ENCODE measurements at regions not wholly inside any gene's neighbourhood (a gene's known extent, or its start where the extent isn't known, plus 50 kb on each side); places are given as distances from the start of the nearest gene placed in this dataset.
A peak's percentile ranks its signal among the peaks of the same experiment; 100 is the strongest.

GRCh38 chr1:30383221-30383711 lies 340.1 kb downstream of the MATN1 start:
- no peak for DNase-seq (ENCODE audit: low read depth)

- no peak for DNase-seq (ENCODE audit: low read depth)
Measured at GRCh38 chr1:30382496-30382895, 340.9 kb downstream of the MATN1 start.

- DNase-seq (ENCODE audit: low read depth): no peak
Measured at GRCh38 chr1:30381671-30382365, 341.6 kb downstream of the MATN1 start.

- no peak for DNase-seq (ENCODE audit: low read depth)
Measured at GRCh38 chr1:30381266-30381665, 342.1 kb downstream of the MATN1 start.

- no peak for DNase-seq (ENCODE audit: low read depth)
Measured at GRCh38 chr1:30380625-30380984, 342.8 kb downstream of the MATN1 start.

GRCh38 chr1:30379684-30380624 lies 343.4 kb downstream of the MATN1 start:
- DNase-seq (ENCODE audit: low read depth): peak; percentile 83

GRCh38 chr1:30378991-30379581 lies 344.3 kb downstream of the MATN1 start:
- DNase-seq (ENCODE audit: low read depth): peak; percentile 61

GRCh38 chr1:30378003-30378596 lies 345.3 kb downstream of the MATN1 start:
- no peak for DNase-seq (ENCODE audit: low read depth)

GRCh38 chr1:30377230-30378002 lies 346.0 kb downstream of the MATN1 start:
- DNase-seq (ENCODE audit: low read depth): peak; percentile 62

- no peak for DNase-seq (ENCODE audit: low read depth)
Measured at GRCh38 chr1:30376054-30376697, 347.2 kb downstream of the MATN1 start.

- DNase-seq (ENCODE audit: low read depth): no peak
Measured at GRCh38 chr1:30375156-30375555, 348.2 kb downstream of the MATN1 start.

GRCh38 chr1:30374400-30375070 lies 348.9 kb downstream of the MATN1 start:
- DNase-seq (ENCODE audit: low read depth): no peak

- DNase-seq (ENCODE audit: low read depth): no peak
Measured at GRCh38 chr1:30373471-30374399, 349.6 kb downstream of the MATN1 start.

GRCh38 chr1:30372792-30373433 lies 350.5 kb downstream of the MATN1 start:
- DNase-seq (ENCODE audit: low read depth): no peak

- no peak for DNase-seq (ENCODE audit: low read depth)
Measured at GRCh38 chr1:30371888-30372791, 351.2 kb downstream of the MATN1 start.

GRCh38 chr1:30371179-30371788 lies 352.1 kb downstream of the MATN1 start:
- DNase-seq (ENCODE audit: low read depth): no peak
